BLaER1 treated with 17β-estradiol and CSF1 and Interleukin-3, amounts not matched to agents 10 nM and 100 nM (cell line): ENCODE measurements at regions not wholly inside any gene's neighbourhood (a gene's known extent, or its start where the extent isn't known, plus 50 kb on each side); places are given as distances from the start of the nearest gene placed in this dataset.

Experiments
- H3K27ac ChIP-seq, 11 experiments: shearing (Covaris generic); formaldehyde crosslinking; 2 replicates each; pipeline ENCODE4 v1.8.1; 2022
- H3K27me3 ChIP-seq, 11 experiments: shearing (Covaris generic); formaldehyde crosslinking; 2 replicates each; pipeline ENCODE4 v1.8.1; 2022
- H3K36me3 ChIP-seq, 11 experiments: shearing (Covaris generic); formaldehyde crosslinking; 2 replicates each; pipeline ENCODE4 v1.8.1; 2022
- H3K4me1 ChIP-seq, 10 experiments: shearing (Covaris generic); formaldehyde crosslinking; 2 replicates each; pipeline ENCODE4 v1.8.1; 2022
- H3K4me2 ChIP-seq, 11 experiments: shearing (Covaris generic); formaldehyde crosslinking; 2 replicates each; pipeline ENCODE4 v1.8.1; 2022
- H3K4me3 ChIP-seq, 10 experiments: shearing (Covaris generic); formaldehyde crosslinking; 2 replicates each; pipeline ENCODE4 v1.8.1; 2022
- H3K9ac ChIP-seq, 11 experiments: shearing (Covaris generic); formaldehyde crosslinking; 2 replicates each; pipeline ENCODE4 v1.8.1; 2022
- H3K9me3 ChIP-seq, 11 experiments: shearing (Covaris generic); formaldehyde crosslinking; replicated peaks in 1 of 11; 2 replicates each; pipeline ENCODE4 v1.8.1; 2022
- H4K20me1 ChIP-seq, 11 experiments: shearing (Covaris generic); formaldehyde crosslinking; 2 replicates each; pipeline ENCODE4 v1.8.1; 2022
- Cebpa-rat ChIP-seq, 11 experiments: shearing (Covaris generic); IDR thresholded peaks; 2 replicates each; pipeline ENCODE4 v1.8.1; 2022

DNA sequence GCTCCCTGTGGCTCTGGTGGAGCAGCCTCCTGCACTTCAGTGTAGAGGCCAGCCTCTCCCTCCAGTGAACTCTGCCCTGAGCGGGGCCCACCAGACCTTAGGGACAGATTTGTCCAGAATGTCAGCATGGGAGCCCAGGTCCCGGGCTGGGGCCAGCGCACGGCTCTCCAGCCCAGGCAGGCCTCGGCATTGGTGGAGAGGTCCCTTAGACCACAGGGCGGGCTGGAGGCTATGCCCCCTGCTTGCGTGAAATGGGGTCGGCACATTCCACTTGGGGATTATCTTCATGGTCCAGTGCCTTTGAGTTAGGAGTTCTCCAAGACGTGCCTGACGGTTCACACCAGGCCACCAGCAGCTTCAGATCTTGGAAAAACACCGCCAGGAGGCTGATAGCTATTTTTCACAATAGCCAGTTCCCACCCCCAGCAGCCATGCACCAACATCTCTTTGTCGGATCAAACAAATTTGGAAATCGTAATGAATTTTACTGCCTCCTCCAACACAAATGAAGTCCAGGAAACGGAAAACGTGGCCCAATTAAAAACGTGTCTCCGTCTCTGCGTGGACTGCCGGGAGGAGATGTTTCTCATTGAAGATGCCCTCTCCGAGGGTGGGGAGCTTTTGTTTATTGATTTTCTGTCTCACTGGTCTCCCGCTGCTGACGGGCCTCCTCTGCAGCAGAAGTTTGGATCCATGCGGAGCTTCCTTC, 110.0 kb upstream of the CIBAR2 start:
- H3K4me3 ChIP-seq, result peak overlapping the region in 2 of 10 experiments; percentile 31 to 37; a peak in 4 of 20 replicates
- H3K4me1 ChIP-seq, result peaks cover 69 to 91% (median 85%) of the 10 kb centered on the region in 10 experiments
- peaks cover 0 to 6% (median under 1%) of the 10 kb centered on the region in 11 experiments; a peak in 5 of 22 replicates for H4K20me1 ChIP-seq
- peak overlapping the region in 10 of 11 experiments; percentile 23 to 91 (median 77); a peak in 20 of 22 replicates for H3K27ac ChIP-seq
- TF ChIP-seq Cebpa-rat (IDR thresholded peaks at IDR 0.05), result no peak
- no peaks in the 10 kb centered on the region for H3K36me3 ChIP-seq
- H3K9ac ChIP-seq, result peak overlapping the region in 10 of 11 experiments; percentile 21 to 77 (median 68); a peak in 19 of 22 replicates
- peak overlapping the region; percentile 78 to 99 (median 87) for H3K4me2 ChIP-seq
- peaks cover 0 to 23% (median 0%) of the 10 kb centered on the region in 11 experiments; a peak in 3 of 22 replicates for H3K27me3 ChIP-seq
- peaks cover 0 to 6% (median 0%) of the 10 kb centered on the region in 11 experiments; a peak in 2 of 22 replicates for H3K9me3 ChIP-seq

DNA sequence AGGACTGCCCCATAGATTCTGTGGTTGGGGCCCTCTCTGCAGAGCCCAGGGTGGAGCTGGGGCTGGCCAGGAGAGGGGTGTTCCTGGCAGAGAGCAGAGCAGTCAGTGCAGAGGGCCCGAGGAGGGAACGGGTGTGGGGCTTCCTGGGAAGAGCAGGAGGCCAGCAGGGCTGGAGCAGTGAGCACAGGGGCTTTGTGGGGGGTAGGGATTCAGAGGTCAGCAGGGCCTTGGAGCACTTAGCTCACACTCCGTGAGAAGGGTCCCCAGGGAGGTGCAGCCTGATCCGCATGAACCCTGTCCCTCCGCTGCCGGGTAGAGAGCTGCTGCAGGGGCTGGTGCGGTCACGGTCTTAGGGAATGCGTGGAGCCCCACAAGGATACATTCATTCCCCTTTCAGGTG, 113.0 kb upstream of the CIBAR2 start:
- peak overlapping the region; percentile 78 to 99 (median 87) for H3K4me2 ChIP-seq
- peaks cover 0 to 20% (median 0%) of the 10 kb centered on the region in 11 experiments; a peak in 3 of 22 replicates for H3K27me3 ChIP-seq
- peaks cover 80 to 100% (median 100%) of the 10 kb centered on the region in 10 experiments for H3K4me1 ChIP-seq
- H3K4me3 ChIP-seq, result no peak overlapping the region
- no peak for TF ChIP-seq Cebpa-rat (IDR thresholded peaks at IDR 0.05)
- H4K20me1 ChIP-seq, result peaks cover 0 to 9% (median 4%) of the 10 kb centered on the region in 11 experiments; a peak in 5 of 22 replicates
- H3K9ac ChIP-seq, result peak overlapping the region in 4 of 11 experiments; percentile 8 to 42 (median 10); a peak in 2 of 22 replicates
- peaks cover 0 to 6% (median 0%) of the 10 kb centered on the region in 11 experiments; a peak in 2 of 22 replicates for H3K9me3 ChIP-seq
- peak overlapping the region in 4 of 11 experiments; percentile 16 to 56 (median 38); a peak in 5 of 22 replicates for H3K27ac ChIP-seq
- no peaks in the 10 kb centered on the region for H3K36me3 ChIP-seq

DNA sequence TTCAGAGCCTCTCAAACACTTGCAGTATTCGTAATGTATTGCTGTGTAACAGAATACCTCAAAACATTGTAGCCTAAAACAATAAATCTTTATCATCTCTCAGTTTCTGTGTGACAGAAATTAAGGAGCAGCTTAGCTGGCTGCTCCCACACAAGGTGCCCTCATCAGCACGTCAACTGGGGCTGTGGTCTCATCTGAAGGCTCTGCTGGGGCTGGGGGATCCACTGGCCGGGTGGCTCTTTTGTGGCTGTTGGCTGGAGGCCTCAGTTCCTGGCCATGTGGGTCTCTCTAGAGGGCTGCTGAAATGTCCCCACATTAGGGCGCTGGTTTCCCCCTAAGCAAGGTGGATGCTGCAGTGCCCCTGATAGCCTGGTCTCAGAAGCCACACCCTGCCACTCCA, 113.4 kb upstream of the CIBAR2 start:
- TF ChIP-seq Cebpa-rat (IDR thresholded peaks at IDR 0.05), result no peak
- H3K36me3 ChIP-seq, result no peaks in the 10 kb centered on the region
- peaks cover 0 to 9% (median 4%) of the 10 kb centered on the region in 11 experiments; a peak in 5 of 22 replicates for H4K20me1 ChIP-seq
- H3K4me2 ChIP-seq, result peak overlapping the region in 10 of 11 experiments; percentile 78 to 99 (median 88); a peak in 19 of 22 replicates
- peaks cover 0 to 6% (median 0%) of the 10 kb centered on the region in 11 experiments; a peak in 2 of 22 replicates for H3K9me3 ChIP-seq
- H3K27me3 ChIP-seq, result peaks cover 0 to 20% (median 0%) of the 10 kb centered on the region in 11 experiments; a peak in 3 of 22 replicates
- no peak overlapping the region; a peak in 1 of 22 replicates for H3K9ac ChIP-seq
- peak overlapping the region in 1 of 11 experiments; percentile 56; a peak in 1 of 22 replicates for H3K27ac ChIP-seq
- no peak overlapping the region for H3K4me3 ChIP-seq
- H3K4me1 ChIP-seq, result peaks cover 76 to 100% (median 100%) of the 10 kb centered on the region in 10 experiments

DNA sequence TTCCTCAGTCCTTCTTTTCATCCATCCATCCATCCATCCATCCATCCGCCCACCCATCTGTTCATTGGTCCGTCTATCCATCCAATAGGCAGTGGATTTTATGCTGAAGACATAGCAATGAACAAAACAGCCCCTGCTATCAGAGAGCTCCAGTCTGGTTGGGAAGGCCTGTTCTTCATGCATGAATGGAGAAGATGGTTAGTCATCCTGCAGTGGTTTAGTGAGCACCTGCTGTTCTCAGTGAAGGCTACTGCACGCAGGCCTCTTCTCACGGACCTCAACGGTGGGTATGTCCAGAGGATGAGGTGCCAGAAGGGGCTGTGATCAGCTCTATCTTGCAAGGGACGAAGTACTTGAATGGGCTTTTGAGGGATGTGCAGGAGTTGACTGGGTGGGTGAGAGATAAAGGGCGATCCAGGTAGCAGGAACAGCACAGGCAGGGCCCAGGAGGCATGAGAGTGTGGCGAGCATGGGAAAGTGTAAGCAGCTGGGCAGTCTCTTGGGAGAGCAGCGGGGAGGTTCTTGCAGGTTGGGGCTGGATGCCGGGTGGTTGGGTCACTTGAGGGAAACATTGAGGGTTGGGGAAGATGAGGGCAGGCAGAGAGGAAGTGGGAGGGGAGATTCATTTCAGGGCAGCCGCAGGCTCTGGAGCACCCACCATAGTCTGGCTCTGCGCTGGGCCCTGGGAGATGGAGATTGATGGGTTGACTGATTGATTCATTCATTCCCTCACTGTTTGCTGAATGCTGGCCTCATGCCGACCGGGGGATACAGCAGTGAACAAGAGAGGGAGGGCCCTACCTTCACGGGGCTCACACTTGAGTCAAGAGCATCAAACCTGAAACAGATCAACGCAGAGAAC, 115.0 kb upstream of the CIBAR2 start:
- peak overlapping the region in 9 of 11 experiments; percentile 8 to 70 (median 49); a peak in 15 of 22 replicates for H3K27ac ChIP-seq
- H3K9ac ChIP-seq, result peak overlapping the region in 7 of 11 experiments; percentile 8 to 62 (median 42); a peak in 8 of 22 replicates
- peaks cover 0 to 6% (median 0%) of the 10 kb centered on the region in 11 experiments; a peak in 2 of 22 replicates for H3K9me3 ChIP-seq
- H3K27me3 ChIP-seq, result peaks cover 0 to 12% (median 0%) of the 10 kb centered on the region in 11 experiments; a peak in 2 of 22 replicates
- peaks cover 70 to 100% (median 100%) of the 10 kb centered on the region in 10 experiments for H3K4me1 ChIP-seq
- H3K36me3 ChIP-seq, result no peaks in the 10 kb centered on the region
- peak overlapping the region; percentile 70 to 99 (median 87) for H3K4me2 ChIP-seq
- no peak for TF ChIP-seq Cebpa-rat (IDR thresholded peaks at IDR 0.05)
- peaks cover 0 to 13% (median 4%) of the 10 kb centered on the region in 11 experiments; a peak in 6 of 22 replicates for H4K20me1 ChIP-seq
- H3K4me3 ChIP-seq, result peak overlapping the region in 3 of 10 experiments; percentile 10 to 27 (median 23); a peak in 4 of 20 replicates

DNA sequence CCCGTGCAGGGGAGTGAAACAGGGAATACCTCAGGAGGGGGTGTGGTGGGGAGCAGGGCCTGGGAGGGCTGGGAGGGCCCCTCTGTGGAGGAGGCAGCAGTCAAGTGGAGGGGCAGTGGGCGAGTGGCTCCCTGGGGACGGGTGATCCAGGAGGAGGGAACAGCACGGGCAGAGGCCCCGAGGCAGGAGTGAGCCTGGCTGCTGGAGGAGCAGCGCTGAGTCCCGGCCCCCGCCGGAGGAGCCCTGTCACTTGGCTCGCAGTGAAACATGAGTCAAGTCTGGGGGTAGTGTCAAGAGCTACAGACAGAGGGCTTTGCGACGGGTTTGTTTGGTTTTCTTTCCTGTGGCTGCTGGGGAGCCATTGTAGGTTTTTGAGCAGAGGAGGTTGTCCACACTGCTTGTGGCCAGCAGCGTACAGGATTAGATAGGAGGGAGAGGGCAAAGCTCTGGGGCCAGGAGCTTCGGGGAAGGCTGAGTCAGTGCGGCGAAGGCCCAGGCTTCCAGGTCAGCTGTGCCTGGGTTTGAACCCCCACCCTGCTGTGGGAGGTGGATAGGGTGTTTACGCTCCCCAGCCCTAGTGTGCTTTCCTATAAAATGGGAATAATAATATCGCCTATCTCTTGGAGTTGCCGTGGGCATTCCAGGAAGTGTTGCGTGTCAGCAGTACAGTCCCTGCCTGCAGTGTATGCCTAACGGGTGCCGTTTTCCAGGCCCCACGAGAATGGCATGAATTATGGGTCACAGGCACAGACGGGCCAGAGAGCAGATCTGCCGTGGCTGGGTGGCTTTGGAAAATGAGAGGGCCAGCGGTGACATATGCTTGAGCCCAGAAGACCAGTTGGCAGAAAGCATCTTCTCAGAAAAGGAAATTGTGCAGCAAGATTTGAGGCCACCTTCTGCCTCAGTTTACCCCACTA, 115.9 kb upstream of the CIBAR2 start:
- H3K27ac ChIP-seq, result peak overlapping the region in 9 of 11 experiments; percentile 8 to 70 (median 49); a peak in 16 of 22 replicates
- peaks cover 0 to 22% (median 6%) of the 10 kb centered on the region in 11 experiments; a peak in 7 of 22 replicates for H4K20me1 ChIP-seq
- peak overlapping the region in 3 of 10 experiments; percentile 10 to 27 (median 23); a peak in 5 of 20 replicates for H3K4me3 ChIP-seq
- H3K27me3 ChIP-seq, result peaks cover 0 to 12% (median 0%) of the 10 kb centered on the region in 11 experiments; a peak in 2 of 22 replicates
- no peak for TF ChIP-seq Cebpa-rat (IDR thresholded peaks at IDR 0.05)
- H3K9me3 ChIP-seq, result peaks cover 0 to 6% (median 0%) of the 10 kb centered on the region in 11 experiments; a peak in 2 of 22 replicates
- H3K4me1 ChIP-seq, result peaks cover 70 to 100% (median 100%) of the 10 kb centered on the region in 10 experiments
- peak overlapping the region; percentile 70 to 99 (median 87) for H3K4me2 ChIP-seq
- peak overlapping the region in 7 of 11 experiments; percentile 8 to 62 (median 42); a peak in 13 of 22 replicates for H3K9ac ChIP-seq
- no peaks in the 10 kb centered on the region for H3K36me3 ChIP-seq

DNA sequence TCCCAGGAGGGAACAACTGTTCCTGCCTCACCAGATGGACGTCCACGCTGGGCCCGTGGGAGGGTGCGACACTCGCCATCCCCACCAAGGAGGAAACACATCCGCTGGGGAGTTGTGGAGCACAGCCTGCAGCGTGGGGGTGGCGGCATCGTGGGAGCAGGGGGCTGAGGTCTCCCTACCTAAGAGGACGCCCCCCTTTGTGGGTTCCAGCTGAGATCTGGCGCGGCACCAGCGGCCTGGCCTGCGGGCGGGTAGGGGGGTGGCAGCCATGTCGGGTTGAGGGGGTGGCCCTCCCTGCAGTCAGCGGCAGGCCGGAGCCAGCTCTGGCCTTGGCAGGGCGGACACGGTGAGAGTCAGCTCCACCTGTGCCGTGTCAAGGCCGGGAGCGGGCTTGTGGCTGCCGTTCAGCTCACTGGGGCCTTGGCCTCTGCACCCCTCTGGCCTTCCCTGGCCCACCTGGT, 116.7 kb upstream of the CIBAR2 start:
- TF ChIP-seq Cebpa-rat (IDR thresholded peaks at IDR 0.05), result no peak
- no peaks in the 10 kb centered on the region for H3K36me3 ChIP-seq
- peaks cover 64 to 100% (median 100%) of the 10 kb centered on the region in 10 experiments for H3K4me1 ChIP-seq
- H4K20me1 ChIP-seq, result peaks cover 0 to 29% (median 11%) of the 10 kb centered on the region in 11 experiments; a peak in 8 of 22 replicates
- H3K27me3 ChIP-seq, result peaks cover 0 to 12% (median 0%) of the 10 kb centered on the region in 11 experiments; a peak in 1 of 22 replicates
- H3K4me2 ChIP-seq, result peak overlapping the region; percentile 70 to 99 (median 87)
- H3K9ac ChIP-seq, result peak overlapping the region in 4 of 11 experiments; percentile 37 to 62 (median 48); a peak in 6 of 22 replicates
- peaks cover 0 to 6% (median 0%) of the 10 kb centered on the region in 11 experiments; a peak in 2 of 22 replicates for H3K9me3 ChIP-seq
- no peak overlapping the region for H3K4me3 ChIP-seq
- peak overlapping the region in 4 of 11 experiments; percentile 63 to 70 (median 66); a peak in 7 of 22 replicates for H3K27ac ChIP-seq
